ENCODE measurements at regions not wholly inside any gene's neighbourhood (a gene's known extent, or its start where the extent isn't known, plus 50 kb on each side); places are given as distances from the start of the nearest gene placed in this dataset.

DNA sequence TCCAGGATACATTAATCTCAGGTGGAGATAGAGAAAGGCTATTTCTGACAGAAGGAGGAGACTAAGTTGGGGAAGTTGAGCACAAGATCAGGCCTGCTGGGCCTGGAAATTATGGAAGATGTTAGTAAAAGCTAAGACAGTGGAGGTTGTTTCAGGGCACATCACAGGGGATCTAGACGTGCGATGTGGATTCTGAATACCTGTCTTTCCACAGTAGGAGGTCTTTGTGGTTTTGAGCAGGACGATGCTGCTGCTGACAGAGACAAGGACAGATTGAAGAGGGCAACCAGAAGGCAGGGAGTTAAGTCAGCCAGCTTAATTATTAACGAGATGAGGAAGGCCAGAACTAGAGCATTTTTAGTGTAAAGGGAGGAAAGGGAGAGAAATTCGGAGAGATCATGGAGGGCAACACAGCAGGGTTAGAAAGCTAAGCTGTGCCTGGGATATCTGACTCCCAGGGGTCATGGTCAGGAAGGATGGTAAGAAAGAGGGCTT is 384.9 kb downstream of the MAFB start:
- TF ChIP-seq, protein P1, sequence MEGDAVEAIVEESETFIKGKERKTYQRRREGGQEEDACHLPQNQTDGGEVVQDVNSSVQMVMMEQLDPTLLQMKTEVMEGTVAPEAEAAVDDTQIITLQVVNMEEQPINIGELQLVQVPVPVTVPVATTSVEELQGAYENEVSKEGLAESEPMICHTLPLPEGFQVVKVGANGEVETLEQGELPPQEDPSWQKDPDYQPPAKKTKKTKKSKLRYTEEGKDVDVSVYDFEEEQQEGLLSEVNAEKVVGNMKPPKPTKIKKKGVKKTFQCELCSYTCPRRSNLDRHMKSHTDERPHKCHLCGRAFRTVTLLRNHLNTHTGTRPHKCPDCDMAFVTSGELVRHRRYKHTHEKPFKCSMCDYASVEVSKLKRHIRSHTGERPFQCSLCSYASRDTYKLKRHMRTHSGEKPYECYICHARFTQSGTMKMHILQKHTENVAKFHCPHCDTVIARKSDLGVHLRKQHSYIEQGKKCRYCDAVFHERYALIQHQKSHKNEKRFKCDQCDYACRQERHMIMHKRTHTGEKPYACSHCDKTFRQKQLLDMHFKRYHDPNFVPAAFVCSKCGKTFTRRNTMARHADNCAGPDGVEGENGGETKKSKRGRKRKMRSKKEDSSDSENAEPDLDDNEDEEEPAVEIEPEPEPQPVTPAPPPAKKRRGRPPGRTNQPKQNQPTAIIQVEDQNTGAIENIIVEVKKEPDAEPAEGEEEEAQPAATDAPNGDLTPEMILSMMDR (IDR thresholded peaks at IDR 0.05): no peak
- Histone ChIP-seq H3K27ac (no peak overlapping the region), H3K4me3 (no peak overlapping the region)
- DNase-seq (ENCODE audit: low spot score): no peak

DNA sequence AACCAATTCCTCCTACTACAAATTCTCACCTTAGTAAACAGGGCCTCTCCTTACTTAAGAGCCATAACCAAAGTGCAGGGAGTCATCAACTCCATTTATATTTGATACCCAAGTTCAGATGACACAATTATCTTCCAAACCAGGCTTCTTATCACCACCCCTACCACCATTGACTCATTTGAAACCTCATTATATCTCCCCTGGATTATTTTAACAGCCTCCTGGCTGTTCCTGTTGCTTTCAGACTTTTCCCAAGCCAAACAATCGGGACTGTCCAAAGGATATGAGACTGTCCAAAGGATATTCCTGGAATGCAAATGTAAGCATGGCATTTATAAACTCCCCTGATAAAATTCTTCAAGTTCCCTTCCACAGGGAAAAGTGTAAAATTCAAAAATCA is 394.3 kb downstream of the MAFB start:
- Histone ChIP-seq H3K27ac (peak overlapping the region; percentile 59 to 69), H3K4me3 (no peak overlapping the region)
- TF ChIP-seq, protein P1 (IDR thresholded peaks at IDR 0.05): no peak
- DNase-seq (ENCODE audit: low spot score): no peak

DNA sequence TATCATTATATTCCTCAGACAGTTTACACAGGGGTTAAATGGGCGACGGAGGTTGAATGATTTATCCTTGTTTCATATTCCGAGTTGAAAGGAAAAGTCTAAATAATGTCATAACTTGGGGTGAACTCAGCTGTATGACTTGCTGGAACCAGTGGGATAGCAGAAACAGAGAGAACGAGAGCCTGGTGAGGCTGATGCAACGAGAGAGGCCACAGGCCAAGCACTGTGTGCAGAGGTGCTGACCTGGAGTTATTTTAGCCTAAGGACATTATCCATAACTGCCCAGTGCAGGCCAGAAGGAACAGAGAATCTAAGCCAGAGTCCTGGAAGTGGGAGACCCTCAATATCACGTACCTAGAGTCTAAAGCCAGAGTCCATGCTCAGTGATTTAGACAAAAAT is 394.9 kb downstream of the MAFB start:
- no peak for DNase-seq (ENCODE audit: low spot score)
- peak overlapping the region; percentile 21 for H3K4me3 ChIP-seq
- H3K27ac ChIP-seq: peak overlapping the region; percentile 59 to 69
- TF ChIP-seq, protein P1 (IDR thresholded peaks at IDR 0.05): no peak

DNA sequence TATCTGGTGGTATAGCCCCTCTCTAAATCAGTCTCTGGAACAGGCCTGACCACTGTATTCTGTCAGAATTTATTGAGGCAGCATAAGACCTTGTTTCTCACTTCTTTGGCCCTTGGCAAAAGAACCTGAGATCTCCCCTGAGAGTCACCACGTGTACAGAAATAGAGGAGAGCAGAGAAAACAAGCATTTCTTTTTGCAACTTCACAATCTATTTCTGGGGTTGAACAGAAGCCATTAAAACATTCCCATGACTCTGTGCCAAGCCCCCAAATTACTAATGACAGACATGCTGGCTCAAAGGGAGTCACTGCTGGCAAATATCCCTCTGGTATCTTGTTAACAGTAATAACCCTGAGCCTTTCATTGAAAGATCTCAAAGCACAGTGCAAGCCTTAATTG is 395.3 kb downstream of the MAFB start:
- H3K27ac ChIP-seq: peak overlapping the region; percentile 59 to 69
- peak overlapping the region; percentile 21 for H3K4me3 ChIP-seq
- DNase-seq (ENCODE audit: low spot score): no peak
- TF ChIP-seq, protein P1 (IDR thresholded peaks at IDR 0.05): no peak

DNA sequence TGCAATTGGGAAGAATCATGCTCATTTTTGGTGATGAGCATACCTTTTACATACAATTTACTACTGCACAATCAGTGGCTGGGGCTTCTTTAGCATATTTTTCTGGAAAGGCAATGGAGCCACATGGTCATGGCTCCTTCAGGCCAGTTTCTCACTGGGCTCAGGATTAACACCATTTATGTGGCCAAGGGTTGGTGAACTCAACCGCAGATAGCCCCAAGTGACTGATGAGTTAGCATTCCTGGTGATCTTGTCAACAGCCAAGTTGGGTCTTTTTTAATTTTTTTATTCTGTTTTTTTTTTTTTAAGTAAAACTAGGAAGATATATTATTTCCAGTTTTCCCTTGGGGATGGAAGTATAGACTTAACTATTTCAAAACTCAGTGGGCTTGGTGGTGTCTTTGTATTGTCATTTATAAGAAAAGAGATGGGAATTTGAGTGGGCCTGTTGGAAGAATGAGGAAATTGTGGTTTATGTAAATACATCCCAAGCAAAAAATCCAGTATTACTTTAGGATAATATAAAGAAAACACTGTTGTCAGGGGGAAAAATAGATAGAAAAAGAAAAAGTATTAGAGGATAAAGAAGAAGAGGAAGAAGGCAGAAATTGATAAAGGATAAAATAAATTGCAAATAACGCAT is 397.4 kb downstream of the MAFB start:
- DNase-seq (ENCODE audit: low spot score): no peak

DNA sequence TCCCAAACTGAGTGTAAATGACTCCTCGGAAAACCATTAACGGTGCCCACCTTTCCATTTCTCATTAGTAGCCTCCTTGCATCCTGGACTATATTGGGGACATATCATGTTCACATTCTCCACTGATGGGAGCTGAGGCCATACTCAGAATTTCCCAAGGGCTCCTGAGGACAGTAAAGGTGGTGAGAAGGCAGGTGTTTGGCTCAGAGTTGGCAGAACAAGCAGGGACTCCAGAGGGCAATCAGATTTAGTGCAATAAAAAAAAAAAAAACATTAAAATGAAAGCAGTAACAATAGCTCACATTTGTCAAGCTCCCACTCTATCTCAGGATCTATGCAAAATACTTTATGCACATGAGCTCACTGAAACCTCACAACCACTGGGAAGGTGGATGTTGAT is 401.4 kb downstream of the MAFB start:
- no peak overlapping the region for H3K27ac ChIP-seq
- H3K4me3 ChIP-seq: no peak overlapping the region
- TF ChIP-seq, protein P1 (IDR thresholded peaks at IDR 0.05): no peak
- no peak for DNase-seq (ENCODE audit: low spot score)

More for the DNA sequence above, 397.4 kb downstream of the MAFB start:
- TF ChIP-seq, protein P1 (IDR thresholded peaks at IDR 0.05): no peak
- H3K4me3 ChIP-seq: no peak overlapping the region
- no peak overlapping the region for H3K27ac ChIP-seq

DNA sequence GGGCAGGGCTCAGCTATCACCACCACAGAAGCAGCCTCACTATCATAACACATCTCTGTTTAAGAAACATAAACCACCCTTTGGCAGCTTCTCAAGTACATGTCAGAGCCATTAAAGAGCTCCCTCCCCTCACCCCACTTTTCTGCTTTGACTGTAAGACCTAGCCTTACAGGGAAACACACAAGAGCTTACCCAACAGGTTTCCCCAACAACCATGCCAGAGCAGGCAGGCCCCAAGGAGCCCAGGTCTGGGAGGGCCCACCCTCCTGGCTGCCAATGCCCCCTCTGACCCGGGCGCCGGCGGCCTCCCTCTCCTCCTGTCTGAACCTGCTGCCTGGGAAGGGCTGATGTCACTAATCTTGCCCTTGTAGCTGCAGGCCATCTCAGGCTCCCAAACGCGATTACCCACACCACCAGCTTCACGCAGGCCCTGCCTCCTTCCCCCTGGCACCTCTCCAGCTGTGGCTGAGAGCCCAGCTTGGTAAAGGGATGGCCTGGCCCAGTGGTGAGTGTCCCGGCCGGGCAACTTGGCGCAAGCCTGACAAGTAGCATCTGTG is 402.0 kb downstream of the MAFB start:
- peak; percentile 86 for DNase-seq (ENCODE audit: low spot score)
- TF ChIP-seq, protein P1 (IDR thresholded peaks at IDR 0.05): no peak
- H3K27ac ChIP-seq: peak overlapping the region; percentile 10 to 63
- no peak overlapping the region for H3K4me3 ChIP-seq

All from coronary artery (tissue), 2 donors.